ENCODE measurements at regions not wholly inside any gene's neighbourhood (a gene's known extent, or its start where the extent isn't known, plus 50 kb on each side); places are given as distances from the start of the nearest gene placed in this dataset.
"Not testable (repeated sequence)": the region's sequence is repeated elsewhere in the genome, so short reads cannot be mapped to it uniquely, and the experiment has no call there.

DNA sequence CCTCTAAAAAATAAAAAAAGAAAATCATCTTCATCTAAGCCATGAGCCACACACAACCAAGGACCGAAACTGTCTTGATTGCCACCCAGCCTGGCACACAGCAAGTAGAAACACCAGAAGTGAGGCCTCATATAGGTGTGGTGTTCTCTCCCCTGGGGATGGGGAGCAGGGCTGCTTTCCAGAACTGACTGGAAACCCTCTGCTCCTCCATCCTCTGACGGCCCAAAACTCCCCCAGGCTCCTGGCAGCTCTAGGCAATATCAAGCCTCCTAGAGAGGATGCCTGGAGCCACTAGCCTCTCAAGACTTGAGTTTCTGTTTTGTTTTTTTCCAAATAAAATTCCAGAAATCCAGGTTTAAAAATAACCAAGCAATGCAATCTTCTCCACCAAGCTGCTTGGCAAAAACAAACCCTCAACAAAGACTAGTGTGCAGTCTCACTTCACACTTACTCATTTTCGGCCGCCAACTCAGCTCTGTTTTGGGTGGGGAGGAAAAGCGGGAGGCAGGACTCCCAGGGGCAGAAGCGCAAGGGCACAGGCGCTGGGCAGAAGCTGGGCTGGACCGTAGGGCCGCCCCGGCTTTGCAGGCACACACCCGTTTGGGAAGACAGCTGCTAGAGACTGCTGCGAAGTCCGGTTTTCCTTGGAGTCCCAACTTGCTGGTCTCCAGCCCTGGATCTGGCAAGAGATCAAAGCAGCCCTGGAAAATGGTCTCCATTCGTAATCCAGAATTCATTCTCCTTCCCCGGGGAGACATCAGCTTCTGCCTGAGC lies 78.2 kb upstream of the CAPZB start:
- Histone ChIP-seq H3K4me3 (ENCODE audit: low read length) (no peak overlapping the region), H3K9ac (ENCODE audit: low read length) (no peak overlapping the region), H4K20me1 (ENCODE audit: insufficient read depth, low read depth, low read length) (no peaks in the 10 kb centered on the region), H3K4me1 (ENCODE audit: low read length) (no peaks in the 10 kb centered on the region), H3K27ac (ENCODE audit: low read length) (no peak overlapping the region), H3K36me3 (ENCODE audit: insufficient read depth, low read length) (no peaks in the 10 kb centered on the region), H3K79me2 (ENCODE audit: low read length) (no peaks in the 10 kb centered on the region), H3K9me3 (ENCODE audit: low read length) (no peaks in the 10 kb centered on the region), H3K27me3 (ENCODE audit: low read length) (no peaks in the 10 kb centered on the region), H2AFZ (ENCODE audit: low read length) (no peak overlapping the region), H3K4me2 (ENCODE audit: low read depth, low read length, poor library complexity, severe bottlenecking) (no peak overlapping the region), H3K9me2 (replicated peaks; ENCODE audit: insufficient read depth, low read length) (no peaks in the 10 kb centered on the region)
- no peak for DNase-seq

DNA sequence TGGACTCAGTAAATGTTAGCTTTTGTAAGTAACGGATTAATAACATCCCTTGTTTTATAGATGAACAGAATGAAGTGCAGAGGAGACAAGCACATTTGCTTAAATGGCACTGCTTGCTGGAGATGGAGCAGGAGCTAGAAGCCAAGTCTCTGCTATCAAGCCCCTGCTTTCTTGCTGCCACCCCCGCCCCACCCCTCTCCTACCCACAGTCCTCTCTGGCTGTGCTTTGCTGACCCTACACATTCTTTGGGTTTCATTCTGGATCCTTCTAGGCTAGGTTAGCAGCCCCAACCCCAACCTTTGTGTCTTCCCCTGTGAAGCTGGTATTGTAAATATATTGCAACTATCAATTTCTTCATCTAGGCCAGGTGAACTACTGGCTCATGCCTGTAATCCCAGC lies 77.5 kb upstream of the CAPZB start:
- no peak overlapping the region for H3K9ac ChIP-seq (ENCODE audit: low read length)
- H3K4me1 ChIP-seq (ENCODE audit: low read length): no peaks in the 10 kb centered on the region
- H3K79me2 ChIP-seq (ENCODE audit: low read length): no peaks in the 10 kb centered on the region
- no peaks in the 10 kb centered on the region for H4K20me1 ChIP-seq (ENCODE audit: insufficient read depth, low read depth, low read length)
- H3K27ac ChIP-seq (ENCODE audit: low read length): no peak overlapping the region
- H3K36me3 ChIP-seq (ENCODE audit: insufficient read depth, low read length): no peaks in the 10 kb centered on the region
- no peak overlapping the region for H3K4me2 ChIP-seq (ENCODE audit: low read depth, low read length, poor library complexity, severe bottlenecking)
- H2AFZ ChIP-seq (ENCODE audit: low read length): no peak overlapping the region
- DNase-seq: no peak
- H3K27me3 ChIP-seq (ENCODE audit: low read length): no peaks in the 10 kb centered on the region
- no peak overlapping the region for H3K4me3 ChIP-seq (ENCODE audit: low read length)
- H3K9me3 ChIP-seq (ENCODE audit: low read length): no peaks in the 10 kb centered on the region
- H3K9me2 ChIP-seq (replicated peaks; ENCODE audit: insufficient read depth, low read length): no peaks in the 10 kb centered on the region

DNA sequence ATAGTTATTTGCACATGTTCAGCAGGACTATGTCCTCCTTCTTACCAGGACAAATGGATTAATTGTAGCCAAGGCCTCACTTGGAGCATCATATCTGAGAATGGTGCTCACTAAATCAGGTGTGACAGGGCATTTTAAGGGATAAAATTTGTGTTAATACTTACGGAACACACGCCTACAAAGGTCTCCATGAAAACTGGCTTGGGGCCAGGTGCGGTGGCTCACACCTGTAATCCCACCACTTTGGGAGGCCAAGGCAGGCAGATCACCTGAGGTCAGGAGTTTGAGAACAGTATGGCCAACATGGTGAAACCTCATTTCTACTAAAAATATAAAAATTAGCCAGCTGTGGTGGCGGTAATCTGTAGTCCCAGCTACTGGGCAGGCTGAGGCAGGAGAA lies 75.1 kb upstream of the CAPZB start:
- no peak overlapping the region for H2AFZ ChIP-seq (ENCODE audit: low read length)
- no peaks in the 10 kb centered on the region for H3K36me3 ChIP-seq (ENCODE audit: insufficient read depth, low read length)
- H3K9me2 ChIP-seq (replicated peaks; ENCODE audit: insufficient read depth, low read length): no peaks in the 10 kb centered on the region
- H3K27me3 ChIP-seq (ENCODE audit: low read length): no peaks in the 10 kb centered on the region
- no peak overlapping the region for H3K4me3 ChIP-seq (ENCODE audit: low read length)
- H3K27ac ChIP-seq (ENCODE audit: low read length): no peak overlapping the region
- H3K4me2 ChIP-seq (ENCODE audit: low read depth, low read length, poor library complexity, severe bottlenecking): no peak overlapping the region
- H4K20me1 ChIP-seq (ENCODE audit: insufficient read depth, low read depth, low read length): no peaks in the 10 kb centered on the region
- no peaks in the 10 kb centered on the region for H3K9me3 ChIP-seq (ENCODE audit: low read length)
- no peak for DNase-seq
- H3K9ac ChIP-seq (ENCODE audit: low read length): no peak overlapping the region
- no peaks in the 10 kb centered on the region for H3K79me2 ChIP-seq (ENCODE audit: low read length)
- no peaks in the 10 kb centered on the region for H3K4me1 ChIP-seq (ENCODE audit: low read length)

DNA sequence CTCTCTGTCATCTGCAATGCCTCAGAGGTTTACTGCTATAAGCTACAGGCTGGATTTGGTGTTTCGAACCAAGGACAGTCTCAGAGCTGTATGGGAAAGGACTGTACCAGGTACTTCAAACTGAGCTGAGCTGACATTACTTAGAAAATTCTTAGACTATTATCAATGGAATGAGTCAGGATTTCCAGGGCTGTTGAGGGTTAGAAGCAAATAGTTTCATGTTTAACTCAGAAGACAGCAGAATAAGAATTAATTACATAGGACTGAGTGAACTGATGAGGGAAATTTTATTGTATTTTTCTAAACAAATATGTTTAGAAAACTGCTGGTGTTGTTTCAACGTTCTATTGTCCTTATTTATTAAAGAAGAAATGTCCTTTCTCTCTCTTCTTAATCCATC lies 74.3 kb upstream of the CAPZB start:
- Histone ChIP-seq H3K9me3 (ENCODE audit: low read length) (no peaks in the 10 kb centered on the region), H3K4me2 (ENCODE audit: low read depth, low read length, poor library complexity, severe bottlenecking) (no peak overlapping the region), H3K79me2 (ENCODE audit: low read length) (no peaks in the 10 kb centered on the region), H3K9ac (ENCODE audit: low read length) (no peak overlapping the region), H3K36me3 (ENCODE audit: insufficient read depth, low read length) (no peaks in the 10 kb centered on the region), H3K27me3 (ENCODE audit: low read length) (no peaks in the 10 kb centered on the region), H3K27ac (ENCODE audit: low read length) (no peak overlapping the region), H2AFZ (ENCODE audit: low read length) (no peak overlapping the region), H4K20me1 (ENCODE audit: insufficient read depth, low read depth, low read length) (no peaks in the 10 kb centered on the region), H3K4me3 (ENCODE audit: low read length) (no peak overlapping the region), H3K4me1 (ENCODE audit: low read length) (no peaks in the 10 kb centered on the region), H3K9me2 (replicated peaks; ENCODE audit: insufficient read depth, low read length) (no peaks in the 10 kb centered on the region)
- DNase-seq: no peak

DNA sequence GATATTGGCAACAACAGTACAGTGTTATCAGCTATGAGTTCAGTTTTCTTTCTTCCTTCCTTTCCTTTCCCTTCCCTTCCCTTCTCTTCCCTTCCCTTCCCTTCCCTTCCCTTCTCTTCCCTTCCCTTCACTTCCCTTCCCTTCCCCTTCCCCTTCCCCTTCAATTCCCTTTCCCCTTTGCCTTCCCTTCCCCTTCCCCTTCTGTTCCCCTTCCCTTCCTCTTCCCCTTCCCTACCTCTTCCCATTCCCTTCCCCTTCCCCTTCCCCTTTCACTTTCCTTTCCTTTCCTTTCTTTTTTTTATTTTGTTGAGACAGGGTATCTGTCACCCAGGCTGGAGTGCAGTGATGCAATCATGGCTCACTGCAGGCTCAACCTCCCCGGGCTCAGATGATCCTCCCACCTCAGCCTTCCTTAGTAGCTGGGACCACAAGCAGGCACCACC lies 72.3 kb upstream of the CAPZB start:
- Histone ChIP-seq H3K79me2 (ENCODE audit: low read length) (no peaks in the 10 kb centered on the region), H3K9me3 (ENCODE audit: low read length) (no peaks in the 10 kb centered on the region), H3K4me3 (ENCODE audit: low read length) (no peak overlapping the region), H3K9ac (ENCODE audit: low read length) (no peak overlapping the region), H3K27ac (ENCODE audit: low read length) (no peak overlapping the region), H3K36me3 (ENCODE audit: insufficient read depth, low read length) (no peaks in the 10 kb centered on the region), H3K4me1 (ENCODE audit: low read length) (no peaks in the 10 kb centered on the region), H4K20me1 (ENCODE audit: insufficient read depth, low read depth, low read length) (no peaks in the 10 kb centered on the region), H3K9me2 (replicated peaks; ENCODE audit: insufficient read depth, low read length) (no peaks in the 10 kb centered on the region), H3K4me2 (ENCODE audit: low read depth, low read length, poor library complexity, severe bottlenecking) (no peak overlapping the region), H3K27me3 (ENCODE audit: low read length) (no peaks in the 10 kb centered on the region), H2AFZ (ENCODE audit: low read length) (no peak overlapping the region)
- no peak for DNase-seq

DNA sequence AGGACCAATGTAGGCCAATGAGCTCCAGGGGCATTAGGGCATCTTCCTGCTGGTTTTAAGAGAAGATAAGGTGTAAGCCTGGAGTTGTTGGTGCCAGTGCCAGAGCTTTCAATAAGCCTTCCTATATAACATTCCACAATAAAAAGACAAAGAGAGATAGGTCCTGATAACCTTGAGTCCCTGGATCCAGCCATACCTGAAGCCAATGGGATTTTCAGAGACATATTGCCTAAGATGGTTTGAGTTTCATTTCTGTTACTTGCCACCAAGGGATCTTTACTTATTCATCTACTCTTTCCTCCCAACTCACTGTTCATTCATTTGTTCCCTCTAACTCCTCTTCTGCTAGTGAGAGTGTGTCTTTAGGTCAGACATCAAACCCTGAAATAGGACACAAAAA lies 68.8 kb upstream of the CAPZB start:
- no peaks in the 10 kb centered on the region for H3K27me3 ChIP-seq (ENCODE audit: low read length)
- no peaks in the 10 kb centered on the region for H3K9me2 ChIP-seq (replicated peaks; ENCODE audit: insufficient read depth, low read length)
- H3K9me3 ChIP-seq (ENCODE audit: low read length): no peaks in the 10 kb centered on the region
- no peak overlapping the region for H2AFZ ChIP-seq (ENCODE audit: low read length)
- no peak overlapping the region for H3K4me2 ChIP-seq (ENCODE audit: low read depth, low read length, poor library complexity, severe bottlenecking)
- H3K27ac ChIP-seq (ENCODE audit: low read length): no peak overlapping the region
- H3K4me3 ChIP-seq (ENCODE audit: low read length): no peak overlapping the region
- no peak overlapping the region for H3K9ac ChIP-seq (ENCODE audit: low read length)
- no peaks in the 10 kb centered on the region for H4K20me1 ChIP-seq (ENCODE audit: insufficient read depth, low read depth, low read length)
- H3K36me3 ChIP-seq (ENCODE audit: insufficient read depth, low read length): no peaks in the 10 kb centered on the region
- H3K79me2 ChIP-seq (ENCODE audit: low read length): no peaks in the 10 kb centered on the region
- DNase-seq: no peak
- H3K4me1 ChIP-seq (ENCODE audit: low read length): no peaks in the 10 kb centered on the region

DNA sequence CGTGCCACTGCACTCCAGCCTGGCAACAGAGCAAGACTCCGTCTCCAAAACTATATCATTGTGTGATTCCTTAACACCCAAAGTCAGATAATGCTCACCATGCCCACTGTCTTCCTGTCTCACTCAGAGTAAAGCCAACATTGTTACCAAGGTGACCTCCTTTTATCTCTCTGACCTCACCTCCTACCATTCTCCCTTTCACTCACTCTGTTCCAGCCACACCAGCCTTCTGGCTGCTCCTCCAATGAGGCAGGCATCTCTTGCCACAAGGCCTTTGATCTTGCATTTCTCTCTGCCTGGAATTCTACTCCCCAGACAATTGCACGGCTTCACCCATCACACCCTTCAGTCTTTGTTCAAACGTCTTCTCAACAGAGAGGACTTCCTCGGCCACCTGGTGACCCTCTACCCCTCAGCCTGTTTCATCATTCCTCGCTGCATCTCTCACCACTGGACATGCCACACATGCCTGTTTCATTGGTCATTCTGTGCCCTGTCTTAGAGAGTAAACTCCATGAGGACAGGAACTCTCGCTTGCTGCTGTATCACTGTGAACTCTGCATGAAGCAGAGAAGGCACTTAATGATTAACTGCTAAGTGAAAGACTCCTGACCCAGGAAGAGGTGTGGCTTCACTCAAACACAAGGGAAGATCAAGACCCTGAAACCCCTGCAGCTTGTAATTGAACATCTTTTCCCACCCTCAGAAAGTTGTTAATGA lies 67.1 kb upstream of the CAPZB start:
- H3K9me3 ChIP-seq (ENCODE audit: low read length): no peaks in the 10 kb centered on the region; the same call in 1 of the 2 replicates
- no peak for DNase-seq
- H3K27me3 ChIP-seq (ENCODE audit: low read length): no peaks in the 10 kb centered on the region
- no peaks in the 10 kb centered on the region for H3K4me1 ChIP-seq (ENCODE audit: low read length)
- no peak overlapping the region for H3K9ac ChIP-seq (ENCODE audit: low read length)
- H3K9me2 ChIP-seq (replicated peaks; ENCODE audit: insufficient read depth, low read length): no peaks in the 10 kb centered on the region
- no peaks in the 10 kb centered on the region for H4K20me1 ChIP-seq (ENCODE audit: insufficient read depth, low read depth, low read length)
- H3K4me2 ChIP-seq (ENCODE audit: low read depth, low read length, poor library complexity, severe bottlenecking): no peak overlapping the region
- no peak overlapping the region for H3K27ac ChIP-seq (ENCODE audit: low read length)
- H3K4me3 ChIP-seq (ENCODE audit: low read length): no peak overlapping the region
- H3K79me2 ChIP-seq (ENCODE audit: low read length): no peaks in the 10 kb centered on the region
- H3K36me3 ChIP-seq (ENCODE audit: insufficient read depth, low read length): no peaks in the 10 kb centered on the region
- H2AFZ ChIP-seq (ENCODE audit: low read length): no peak overlapping the region

DNA sequence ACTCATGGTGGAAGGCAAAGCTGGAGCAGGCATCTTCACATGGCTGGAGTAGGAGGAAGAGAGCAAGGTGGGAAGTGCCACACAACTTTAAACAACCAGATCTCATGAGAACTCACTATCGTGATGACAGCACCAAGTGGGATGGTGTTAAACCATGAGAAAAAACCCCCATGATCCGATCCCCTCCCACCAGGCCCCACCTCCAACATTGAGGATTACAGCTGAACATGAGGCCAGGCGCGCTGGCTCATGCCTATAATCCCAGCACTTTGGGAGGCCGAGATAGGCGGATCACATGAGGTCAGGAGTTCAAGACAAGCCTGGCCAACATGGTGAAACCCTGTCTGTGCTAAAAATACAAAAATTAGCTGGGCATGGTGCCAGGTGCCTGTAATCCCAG lies 66.5 kb upstream of the CAPZB start:
- not testable (repeated sequence) for H3K27ac ChIP-seq (ENCODE audit: low read length); H3K79me2 ChIP-seq (ENCODE audit: low read length); H3K9me2 ChIP-seq (replicated peaks; ENCODE audit: insufficient read depth, low read length); DNase-seq; H3K4me3 ChIP-seq (ENCODE audit: low read length); H3K4me2 ChIP-seq (ENCODE audit: low read depth, low read length, poor library complexity, severe bottlenecking); H3K27me3 ChIP-seq (ENCODE audit: low read length); H4K20me1 ChIP-seq (ENCODE audit: insufficient read depth, low read depth, low read length); H3K9me3 ChIP-seq (ENCODE audit: low read length); H3K4me1 ChIP-seq (ENCODE audit: low read length); H2AFZ ChIP-seq (ENCODE audit: low read length); H3K36me3 ChIP-seq (ENCODE audit: insufficient read depth, low read length); H3K9ac ChIP-seq (ENCODE audit: low read length)

All from Karpas-422 (cell line).